GM19438 (cell line): ENCODE measurements at regions not wholly inside any gene's neighbourhood (a gene's known extent, or its start where the extent isn't known, plus 50 kb on each side); places are given as distances from the start of the nearest gene placed in this dataset.
"Not testable (repeated sequence)": the region's sequence is repeated elsewhere in the genome, so short reads cannot be mapped to it uniquely, and the experiment has no call there.

Experiments used
- ATAC-seq: cut with Tn5 transposase; IDR thresholded peaks from one replicate; pipeline ENCODE4 v1.9.1; 2021; ENCODE audit warnings: low read depth; ENCODE audit not compliant: unreplicated experiment

DNA sequence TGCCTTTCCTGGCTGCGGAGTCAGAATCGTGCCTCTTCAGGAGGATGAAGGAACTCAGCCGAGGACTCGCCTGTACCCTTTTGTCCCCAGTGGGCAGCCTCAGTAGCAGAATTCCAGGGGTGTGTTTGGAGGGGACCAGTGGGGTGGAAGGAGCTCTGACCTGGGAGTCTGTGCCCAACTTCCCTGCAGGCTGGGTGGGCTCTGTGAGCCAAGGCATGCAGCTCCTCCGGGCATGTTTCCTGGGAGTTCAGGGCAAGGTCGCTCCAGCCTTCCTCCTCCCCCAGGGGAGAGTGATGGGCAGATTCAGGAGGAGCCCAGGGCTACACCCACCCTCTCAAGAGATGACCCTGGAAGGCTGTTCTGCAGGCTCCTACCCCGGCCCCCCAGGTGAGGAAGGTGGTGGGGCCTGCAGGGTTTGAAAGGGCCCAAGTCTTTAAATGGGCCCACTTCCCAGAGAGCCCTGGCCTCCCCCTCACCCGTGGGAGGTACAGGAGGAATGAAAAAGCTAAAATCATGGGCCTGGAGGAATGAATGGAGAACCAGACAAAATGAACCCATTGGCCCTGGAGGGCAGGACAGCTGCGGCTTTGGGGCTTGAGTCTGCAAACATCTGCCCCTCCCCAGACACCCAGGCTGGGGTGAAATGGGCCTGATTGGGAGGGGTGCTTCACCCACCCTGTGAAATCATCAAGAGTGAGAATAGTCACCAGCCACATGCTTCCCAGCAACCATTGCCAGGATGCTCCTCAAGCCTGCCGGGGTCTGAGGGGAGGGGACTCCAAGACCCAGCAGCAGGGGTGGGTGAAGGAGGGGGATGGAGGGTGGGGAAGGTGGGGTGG is 77.6 kb upstream of the PMEPA1 start:
- ATAC-seq, result no peak

DNA sequence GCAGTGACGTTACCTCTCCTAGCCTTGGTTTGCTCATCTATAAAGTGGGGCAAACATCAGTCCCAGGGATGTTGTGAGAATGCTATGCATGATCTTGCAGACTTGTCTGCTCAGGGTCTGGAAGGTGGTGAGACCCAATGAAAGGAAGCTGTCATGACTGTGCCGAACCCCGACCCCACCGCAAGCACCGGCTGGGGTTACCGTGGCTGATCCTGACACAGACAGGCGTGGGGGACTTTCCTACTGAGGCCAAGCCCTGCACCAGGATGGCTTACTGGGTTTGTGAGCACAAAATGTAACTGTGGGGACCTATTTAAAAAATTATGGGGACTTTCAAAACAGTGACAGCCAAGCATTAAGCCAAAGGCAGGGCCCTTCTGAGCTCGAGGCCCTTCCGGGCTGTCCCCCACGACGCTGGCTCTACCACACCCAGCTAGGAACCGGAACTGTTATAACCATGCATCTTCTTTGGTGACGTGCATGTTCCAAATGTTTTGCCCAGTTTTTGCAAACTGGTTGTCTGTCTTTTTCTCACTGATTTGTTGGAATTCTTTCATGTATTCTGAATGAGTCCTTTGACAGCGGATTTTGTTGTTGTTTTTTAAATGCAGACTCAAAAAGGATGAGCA is 76.6 kb upstream of the PMEPA1 start:
- no peak for ATAC-seq

DNA sequence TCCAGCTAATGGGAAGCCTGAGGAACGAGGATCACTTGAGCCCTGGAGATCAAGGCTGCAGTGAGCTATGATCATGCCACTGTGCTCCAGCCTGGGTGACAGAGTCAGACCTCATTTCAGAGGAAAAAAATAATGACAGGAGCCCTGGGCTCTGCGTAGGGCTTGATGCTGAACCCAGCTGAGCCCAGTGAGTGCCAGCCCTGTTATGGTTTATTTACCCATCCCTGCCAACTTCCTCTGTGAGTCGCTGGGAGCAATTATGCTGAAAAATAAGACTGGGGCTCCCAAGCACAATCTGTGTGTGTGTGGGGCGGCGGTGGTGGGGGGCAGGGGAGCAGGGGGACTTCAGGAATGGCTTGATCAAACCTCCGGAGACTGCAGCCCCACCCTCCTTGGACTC is 75.9 kb upstream of the PMEPA1 start:
- no peak for ATAC-seq

DNA sequence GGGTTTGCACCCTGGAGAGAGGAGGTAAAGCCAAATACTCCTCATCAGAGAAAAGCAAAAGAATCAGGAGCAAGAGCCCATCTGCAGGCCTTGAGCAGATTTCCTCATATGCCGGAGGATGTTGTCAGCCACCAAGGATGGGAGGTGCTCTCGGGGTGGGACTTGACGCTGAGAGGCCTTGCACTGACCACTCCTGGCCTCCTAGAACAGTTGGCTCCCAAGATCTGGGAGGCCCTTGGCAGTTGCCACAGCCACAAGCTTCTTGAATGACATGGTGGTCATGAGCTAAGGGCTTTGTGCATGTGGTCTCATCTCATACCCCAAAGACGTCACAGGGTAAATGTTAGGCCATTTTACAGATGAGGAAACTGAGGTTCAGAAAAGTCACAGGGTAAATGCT is 75.2 kb upstream of the PMEPA1 start:
- no peak for ATAC-seq

DNA sequence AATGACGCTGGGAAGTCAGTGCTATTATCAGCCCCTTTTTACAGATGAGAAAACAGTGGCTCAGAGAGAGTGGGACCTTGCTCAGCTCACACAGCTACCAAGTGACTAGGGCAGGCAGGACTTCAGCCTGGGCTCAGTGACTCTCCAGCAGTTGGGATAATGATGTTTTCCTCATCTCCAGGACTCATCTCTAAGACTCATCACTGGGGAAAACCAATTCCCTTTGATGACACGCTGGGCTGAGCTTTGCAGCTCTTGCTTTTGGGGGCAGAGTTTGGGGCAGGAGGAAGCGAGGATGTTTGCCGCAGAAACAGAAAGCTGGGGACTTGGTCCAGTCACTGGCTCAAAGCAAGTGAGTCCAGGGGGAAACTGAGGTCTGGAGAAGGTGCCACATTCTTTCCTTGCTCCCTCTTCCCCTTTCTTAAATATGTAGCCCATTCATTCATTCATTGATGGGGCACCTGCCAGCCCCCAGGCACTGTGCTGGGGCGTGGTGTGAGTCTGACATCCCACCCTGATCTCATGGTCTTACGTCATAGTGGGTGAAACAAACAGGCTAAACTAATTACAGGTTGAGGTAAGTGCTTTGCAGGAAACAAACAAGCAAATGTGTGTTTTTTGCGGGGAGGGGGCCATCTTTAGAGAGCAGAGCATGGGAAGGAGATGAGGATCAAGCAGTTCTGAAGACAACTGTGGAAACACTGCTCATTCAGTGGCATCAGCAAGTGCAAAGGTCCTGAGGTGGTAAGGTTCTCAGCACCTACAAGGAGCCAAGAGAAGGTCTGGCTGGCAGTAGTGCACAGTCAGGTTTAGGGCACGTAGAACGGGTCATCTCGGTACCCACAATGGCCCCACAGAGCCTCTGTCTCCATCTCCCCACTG is 74.4 kb upstream of the PMEPA1 start:
- ATAC-seq, result no peak

DNA sequence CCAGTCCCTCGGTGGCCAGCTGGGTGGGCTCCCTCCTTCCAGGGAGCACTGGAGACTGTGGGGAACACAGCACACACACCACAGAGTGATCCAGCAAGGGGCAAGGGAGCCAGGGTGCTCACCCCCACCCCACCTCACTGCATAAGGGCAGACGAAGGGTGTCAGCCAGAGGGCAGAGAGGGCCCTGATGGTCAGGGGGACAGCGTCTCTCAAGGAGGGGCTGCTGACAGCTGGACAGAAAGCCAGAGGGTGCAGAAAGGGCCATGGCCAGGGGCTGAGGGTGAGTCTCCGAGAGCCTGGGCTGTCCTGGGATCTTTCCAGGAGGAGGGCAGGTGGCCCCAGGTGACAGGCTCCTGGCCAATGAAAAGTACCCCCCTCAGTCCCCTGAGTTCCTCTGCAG is 73.4 kb upstream of the PMEPA1 start:
- no peak for ATAC-seq

DNA sequence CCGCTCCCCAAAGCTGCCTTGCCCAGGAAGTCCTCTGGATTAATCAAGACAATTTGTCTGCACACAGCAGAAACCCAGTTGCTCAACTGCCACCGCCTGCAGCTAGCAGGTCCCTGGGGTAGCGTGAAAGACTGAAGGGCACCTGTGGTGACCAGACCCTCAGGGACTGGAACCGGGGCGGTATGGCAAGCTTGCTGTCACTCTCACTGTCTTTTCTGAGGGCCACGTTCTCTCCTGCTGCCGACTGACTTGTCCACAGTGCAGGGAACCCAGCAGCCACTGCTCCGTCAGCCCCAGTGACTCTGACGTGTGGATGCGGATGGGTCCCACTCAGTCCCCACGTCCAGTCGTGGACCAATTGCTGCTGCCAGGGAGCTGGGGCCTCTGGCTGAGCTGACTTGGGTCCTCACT is 72.8 kb upstream of the PMEPA1 start:
- no peak for ATAC-seq

DNA sequence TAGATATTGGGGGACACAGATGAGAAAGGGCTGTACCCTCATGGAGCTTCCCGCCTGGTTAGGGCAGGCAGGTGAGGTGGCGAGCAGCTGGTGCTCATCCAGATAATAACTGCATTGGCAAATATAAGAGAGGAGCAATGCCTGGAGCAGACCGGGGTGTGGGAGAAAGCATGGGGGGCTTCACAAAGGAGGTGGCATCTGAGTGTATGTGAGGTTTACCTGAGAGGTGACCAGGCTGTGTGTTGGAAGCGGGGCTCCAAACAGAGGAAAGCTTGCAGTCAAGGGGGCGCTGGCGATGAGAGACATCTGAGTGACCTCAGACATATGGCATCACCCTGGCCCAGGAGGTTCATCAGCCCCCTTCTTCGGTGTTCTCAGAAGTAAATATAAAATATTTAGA is 72.1 kb upstream of the PMEPA1 start:
- no peak for ATAC-seq

DNA sequence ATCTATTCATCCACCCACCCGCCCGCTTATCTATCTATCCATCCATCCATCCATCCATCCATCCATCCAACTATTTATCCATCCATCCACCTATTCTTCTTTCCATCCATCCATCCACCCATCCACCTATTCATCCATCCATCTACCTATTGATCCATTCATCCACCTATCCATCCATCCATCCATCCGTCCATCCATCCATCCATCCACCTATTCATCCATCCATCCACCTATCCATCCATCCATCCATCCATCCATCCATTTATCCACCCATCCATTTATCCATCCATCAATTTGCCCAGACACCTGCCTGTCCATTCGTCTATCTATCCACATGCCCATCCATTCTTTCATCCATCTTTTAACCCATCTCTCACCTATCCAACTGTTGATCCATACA is 71.1 kb upstream of the PMEPA1 start:
- ATAC-seq, result no peak

DNA sequence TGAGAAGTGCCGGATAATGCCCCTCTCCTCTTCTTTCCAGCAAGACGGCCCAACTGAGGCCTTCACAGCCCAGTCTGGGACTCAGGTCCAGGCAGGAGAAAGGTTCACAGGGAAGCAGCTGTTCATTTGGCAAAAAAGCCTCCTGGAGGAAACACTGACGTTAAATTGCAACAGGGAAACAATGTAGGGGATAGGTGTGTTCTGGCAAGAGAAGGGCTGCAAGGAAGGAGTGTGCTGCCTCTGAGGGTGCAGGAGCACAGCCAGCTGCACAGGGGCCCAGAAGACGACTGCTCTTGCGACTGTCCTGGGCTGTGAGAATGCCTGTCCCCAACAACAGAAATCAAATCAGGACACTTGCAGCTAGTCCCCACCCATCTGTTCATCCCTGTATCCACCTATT is 70.6 kb upstream of the PMEPA1 start:
- no peak for ATAC-seq

DNA sequence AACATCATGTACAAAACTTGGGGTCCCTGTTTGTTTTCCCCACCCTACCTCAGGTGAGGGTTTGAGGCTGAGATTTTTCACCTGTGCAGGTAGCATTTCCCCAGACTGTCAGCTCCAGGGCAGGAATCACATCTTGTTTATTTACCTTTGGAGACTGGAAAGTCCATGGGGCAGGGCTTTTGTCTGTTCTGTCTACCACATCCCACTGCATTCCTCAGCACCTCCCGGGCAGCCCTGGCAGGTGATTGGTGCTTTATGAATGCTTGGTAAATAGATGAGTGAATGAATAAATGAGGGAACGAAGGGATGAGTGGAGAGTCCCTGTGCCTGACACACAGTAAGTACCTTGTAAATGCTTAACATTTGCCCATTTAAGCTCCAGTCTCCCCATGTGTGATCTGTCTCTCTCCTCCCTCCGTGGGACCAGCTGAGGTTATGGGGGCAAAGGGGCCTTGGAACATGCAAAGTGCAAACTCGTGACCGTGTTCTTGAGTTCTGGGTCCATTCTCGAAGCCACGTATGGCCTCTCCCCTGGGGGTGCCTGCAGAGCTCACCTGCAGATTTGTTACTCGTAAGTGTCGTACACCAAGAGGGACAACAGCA is 69.7 kb upstream of the PMEPA1 start:
- no peak for ATAC-seq

DNA sequence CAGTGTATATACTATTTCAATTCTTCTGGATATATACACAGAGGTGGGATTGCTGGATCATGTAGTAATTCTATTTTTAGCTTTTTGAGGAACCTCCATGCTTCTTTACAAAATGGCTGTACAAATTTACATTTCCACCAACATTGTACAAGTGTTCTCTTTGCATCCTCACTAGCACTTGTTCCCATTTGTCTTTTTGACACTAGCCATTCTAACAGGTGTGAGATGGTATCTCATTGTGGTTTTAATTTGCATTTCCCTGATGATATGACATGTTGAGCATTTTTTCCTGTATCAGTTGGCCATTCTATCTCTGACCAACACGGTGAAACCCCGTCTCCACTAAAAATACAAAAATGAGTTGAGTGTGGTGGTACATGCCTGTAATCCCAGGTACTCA is 68.1 kb upstream of the PMEPA1 start:
- no peak for ATAC-seq

DNA sequence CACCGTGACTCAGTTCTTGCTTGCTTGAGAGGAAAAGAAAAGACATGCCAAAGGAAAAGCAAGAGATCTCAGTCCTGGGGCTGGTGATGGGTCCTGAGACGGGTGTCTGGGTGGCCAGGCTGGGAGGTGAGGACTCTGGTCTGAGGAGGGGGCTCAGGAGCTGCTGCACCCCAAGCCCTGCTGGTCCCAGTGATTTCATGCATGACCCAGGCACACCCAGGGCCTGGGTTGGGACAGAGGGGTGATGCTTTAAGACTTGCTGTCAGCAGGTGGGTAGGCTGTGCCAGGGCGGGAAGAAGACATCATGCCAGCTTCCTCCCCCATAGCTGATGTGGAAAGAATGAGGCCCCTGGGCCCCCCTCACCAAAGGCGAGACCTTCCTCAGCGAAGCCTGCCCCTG is 65.1 kb upstream of the PMEPA1 start:
- ATAC-seq, result no peak

DNA sequence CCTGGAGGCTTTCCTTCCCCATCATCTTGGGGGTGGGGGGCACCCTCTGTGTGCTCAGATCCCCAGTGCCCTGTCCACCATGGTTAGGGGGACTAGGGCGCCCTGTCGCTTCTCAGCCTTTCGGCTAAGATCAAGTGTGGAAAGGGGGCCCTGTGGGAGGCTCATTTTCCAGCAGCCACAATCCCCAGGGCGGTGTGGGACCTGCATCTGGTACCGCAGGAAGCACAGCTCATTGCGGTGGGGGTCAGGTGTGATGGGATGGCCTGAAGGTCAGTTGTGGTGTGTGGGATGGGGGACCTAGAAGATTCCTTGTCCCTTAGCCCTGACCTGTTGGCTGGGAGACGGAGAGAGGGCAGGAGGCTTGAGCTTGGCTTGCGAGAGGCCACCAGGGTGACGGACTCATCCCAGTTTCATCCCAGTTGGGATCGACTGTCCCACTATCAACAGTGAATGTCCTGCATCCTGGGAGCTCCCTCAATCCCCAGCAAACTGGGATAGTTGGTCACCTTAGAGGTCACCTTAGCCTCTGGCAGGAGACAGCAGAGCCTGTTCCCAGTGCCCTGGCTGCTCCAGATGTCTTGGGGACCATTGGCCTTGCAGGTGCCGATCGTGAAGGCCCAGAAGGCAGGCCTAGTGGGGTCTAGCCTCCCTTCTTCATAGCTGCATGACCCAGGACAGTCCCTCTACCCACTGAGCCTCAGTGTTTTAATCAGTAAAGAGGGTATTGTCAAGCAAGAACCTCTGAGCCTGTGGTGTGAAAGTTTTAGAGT is 64.5 kb upstream of the PMEPA1 start:
- no peak for ATAC-seq

DNA sequence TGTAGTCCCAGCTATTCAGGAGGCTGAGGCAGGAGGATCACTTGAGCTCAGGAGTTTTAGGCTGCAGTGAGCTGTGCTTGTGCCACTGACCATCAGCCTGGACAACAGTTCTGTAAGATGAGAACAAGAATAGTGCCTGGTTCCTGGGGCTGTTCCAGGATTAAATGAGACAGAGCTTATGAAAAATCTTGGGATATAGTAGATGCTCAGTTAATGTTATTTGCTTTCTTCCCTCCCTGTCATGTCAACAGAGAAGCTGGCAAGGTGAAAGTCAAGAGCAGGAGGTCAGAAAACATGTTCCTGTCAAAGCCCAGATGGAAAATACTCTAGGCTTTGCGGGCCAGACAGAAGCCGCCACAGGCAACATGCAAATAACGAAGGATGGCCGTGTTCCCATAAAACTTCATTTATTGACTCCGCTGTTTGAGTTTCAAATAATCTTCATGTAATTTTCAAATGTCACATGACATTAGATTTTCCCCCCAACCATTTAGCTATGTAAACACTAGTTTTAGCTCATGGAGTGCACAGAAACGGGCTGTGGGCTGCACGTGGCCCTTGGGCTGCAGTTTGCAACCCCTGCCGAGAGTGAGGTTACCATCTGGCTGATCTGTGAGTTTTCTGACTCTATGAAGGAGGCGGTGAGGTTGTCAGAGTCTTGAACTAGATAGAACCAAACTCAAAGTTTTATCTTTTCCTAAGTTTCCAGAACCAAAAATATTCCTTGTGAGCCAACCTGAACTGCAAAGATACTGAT is 63.4 kb upstream of the PMEPA1 start:
- ATAC-seq, result no peak

DNA sequence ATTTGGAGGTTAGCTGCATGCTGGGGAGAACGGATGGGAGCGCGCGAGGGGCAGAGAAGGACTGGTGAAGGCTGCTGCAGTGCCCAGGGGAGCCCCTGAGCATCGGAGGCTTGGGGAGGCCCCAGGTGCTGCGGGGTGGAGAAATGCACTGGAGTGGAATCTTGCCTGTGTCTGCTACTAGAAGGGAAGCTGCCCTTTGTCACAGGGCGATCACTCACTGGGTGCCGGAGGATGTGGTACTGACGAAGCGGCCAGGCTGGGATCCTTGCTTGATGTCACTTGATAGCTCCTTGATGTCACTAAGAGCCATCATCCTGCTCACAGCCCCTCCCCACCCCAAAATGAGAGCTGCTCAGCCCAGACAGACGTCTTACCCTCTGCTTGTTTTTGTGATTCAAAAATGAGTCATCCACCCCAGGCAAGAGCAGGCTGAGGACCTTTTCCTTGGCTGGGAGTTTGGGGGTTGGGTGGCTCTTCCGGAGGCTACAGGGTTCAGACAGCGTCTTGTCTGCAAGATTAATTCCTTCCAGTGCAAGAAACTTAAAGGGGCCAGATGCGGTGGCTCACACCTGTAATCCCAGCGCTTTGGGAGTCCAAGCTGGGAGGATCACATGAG is 62.6 kb upstream of the PMEPA1 start:
- ATAC-seq, result no peak

DNA sequence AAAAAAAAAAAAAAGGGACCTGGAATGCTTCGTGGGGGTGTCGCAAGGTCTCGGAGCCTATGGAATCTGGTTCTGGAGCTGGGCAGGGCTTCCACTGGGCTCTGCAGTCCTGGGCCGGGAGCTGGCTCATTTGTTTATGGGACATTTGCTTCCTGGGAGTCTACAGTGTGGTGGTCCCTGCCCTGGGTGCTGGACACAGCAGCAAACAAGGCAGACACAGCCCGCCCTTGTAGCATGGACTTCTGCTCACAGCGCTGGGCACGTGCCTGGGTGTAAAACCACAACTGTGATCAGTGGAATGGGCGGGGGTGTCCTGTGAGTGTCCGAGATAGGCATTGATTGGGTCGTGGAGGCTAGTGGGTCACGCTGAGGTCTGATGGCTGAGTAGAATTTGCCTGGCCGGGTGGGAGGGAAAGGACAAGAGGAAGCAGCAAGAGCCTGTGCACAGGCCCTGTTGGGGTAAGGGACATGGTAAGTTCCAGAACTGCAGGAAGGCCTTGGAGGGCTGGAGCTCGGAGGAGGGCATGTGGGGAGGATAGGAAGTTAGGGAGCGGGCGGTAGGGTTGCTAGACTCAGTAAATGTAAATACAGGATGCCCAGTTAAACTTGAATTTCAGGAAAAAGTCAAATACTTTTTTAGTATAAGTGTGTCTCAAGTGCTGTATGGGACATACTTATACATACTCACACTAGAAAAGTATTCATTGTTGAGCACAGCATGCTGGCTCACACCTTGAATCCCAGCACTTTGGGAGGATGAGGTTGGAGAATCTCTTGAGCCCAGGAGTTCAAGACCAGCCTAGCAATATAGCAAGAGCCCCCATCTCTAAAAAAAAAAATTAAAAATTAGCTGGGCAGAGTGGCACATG is 61.3 kb upstream of the PMEPA1 start:
- no peak for ATAC-seq

DNA sequence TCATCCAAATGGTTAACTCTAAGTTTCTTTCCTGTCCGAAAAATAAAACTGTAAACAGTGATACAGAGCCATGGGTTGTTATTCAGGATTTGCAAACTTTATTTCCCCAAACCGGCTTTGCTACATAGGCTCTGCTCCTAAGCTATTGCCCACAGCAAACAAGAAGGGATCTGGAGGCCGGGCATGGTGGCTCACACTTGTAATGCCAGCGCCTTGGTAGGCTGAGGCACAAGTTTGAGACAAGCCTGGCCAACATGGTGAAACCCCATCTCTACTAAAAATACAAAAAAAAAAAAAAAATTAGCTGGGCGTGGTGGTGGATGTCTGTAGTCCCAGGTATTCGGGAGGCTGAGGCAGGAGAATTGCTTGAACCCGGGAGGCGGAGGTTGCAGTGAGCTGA is 60.6 kb upstream of the PMEPA1 start:
- not testable (repeated sequence) for ATAC-seq
